ENCODE measurements at regions not wholly inside any gene's neighbourhood (a gene's known extent, or its start where the extent isn't known, plus 50 kb on each side); places are given as distances from the start of the nearest gene placed in this dataset.

- Histone ChIP-seq H3K9ac (ENCODE audit: low read depth in 1 of 2, low read length in 2 of 2) (no peak overlapping the region), H3K4me3 (ENCODE audit: low read depth in 1 of 3, low read length in 3 of 3) (no peak overlapping the region), H3K4me1 (ENCODE audit: control insufficient read depth in 4 of 4, insufficient read depth in 4 of 4, low read length in 3 of 4) (no peaks in the 10 kb centered on the region), H3K36me3 (ENCODE audit: control insufficient read depth in 4 of 4, insufficient read depth in 3 of 4, low read depth in 1 of 4, low read length in 3 of 4) (no peaks in the 10 kb centered on the region), H3K9me3 (ENCODE audit: control insufficient read depth in 4 of 4, low read length in 3 of 4) (no peaks in the 10 kb centered on the region), H3K27ac (ENCODE audit: low read depth in 1 of 2, low read length in 2 of 2) (no peak overlapping the region), H3K27me3 (ENCODE audit: control insufficient read depth in 4 of 4, insufficient read depth in 4 of 4, low read length in 3 of 4) (no peaks in the 10 kb centered on the region)
- TF ChIP-seq SP1 (IDR thresholded peaks at IDR 0.05), result no peak
- TF ChIP-seq NR2F2 (IDR thresholded peaks at IDR 0.05), result no peak
- TF ChIP-seq ATF3 (IDR thresholded peaks at IDR 0.05), result no peak
- no peak for TF ChIP-seq YY1 (IDR thresholded peaks at IDR 0.05)
- 65% methylated on average over 3 of the region's 3 CpGs for WGBS
- DNase-seq (ENCODE audit: low spot score), result no peak
Measured at GRCh38 chr4:97073194-97073593, 1070.1 kb downstream of the STPG2 start.

GRCh38 chr4:97074531-97074930 is 1068.7 kb downstream of the STPG2 start:
- DNase-seq (ENCODE audit: low spot score), result no peak
- H3K27ac ChIP-seq (ENCODE audit: low read depth in 1 of 2, low read length in 2 of 2), result no peak overlapping the region
- H3K4me1 ChIP-seq (ENCODE audit: control insufficient read depth in 4 of 4, insufficient read depth in 4 of 4, low read length in 3 of 4), result no peaks in the 10 kb centered on the region
- no peak overlapping the region for H3K4me3 ChIP-seq (ENCODE audit: low read depth in 1 of 3, low read length in 3 of 3)
- no peaks in the 10 kb centered on the region for H3K36me3 ChIP-seq (ENCODE audit: control insufficient read depth in 4 of 4, insufficient read depth in 3 of 4, low read depth in 1 of 4, low read length in 3 of 4)
- 91% methylated on average over 2 of the region's 2 CpGs for WGBS
- no peaks in the 10 kb centered on the region for H3K9me3 ChIP-seq (ENCODE audit: control insufficient read depth in 4 of 4, low read length in 3 of 4)
- TF ChIP-seq CTCF (IDR thresholded peaks at IDR 0.05; ENCODE audit: low read depth, low read length, missing input control) (no peak), HNF4G (IDR thresholded peaks at IDR 0.05) (no peak), JUND (IDR thresholded peaks at IDR 0.05) (no peak), FOXA2 (IDR thresholded peaks at IDR 0.05) (no peak), REST (IDR thresholded peaks at IDR 0.05) (no peak), TAF1 (conservative IDR thresholded peaks at IDR 0.05) (no peak), SP1 (IDR thresholded peaks at IDR 0.05) (no peak), EGR1 (IDR thresholded peaks at IDR 0.05; ENCODE audit: low read depth in 2 of 2) (no peak), RXRA (IDR thresholded peaks at IDR 0.05) (no peak), RAD21 (IDR thresholded peaks at IDR 0.05) (no peak), NR2F2 (IDR thresholded peaks at IDR 0.05) (no peak), GABPA (IDR thresholded peaks at IDR 0.05 in 1 of 2, conservative IDR thresholded peaks at IDR 0.05 in 1 of 2) (no peak), HNF4A (conservative IDR thresholded peaks at IDR 0.05) (no peak), MAX (IDR thresholded peaks at IDR 0.05) (no peak)
- no peaks in the 10 kb centered on the region for H3K27me3 ChIP-seq (ENCODE audit: control insufficient read depth in 4 of 4, insufficient read depth in 4 of 4, low read length in 3 of 4)
- H3K9ac ChIP-seq (ENCODE audit: low read depth in 1 of 2, low read length in 2 of 2), result no peak overlapping the region

Data from liver (tissue), 8 donors.